Activated naive CD4-positive, alpha-beta T cell treated with anti-CD3 and anti-CD28 coated beads, Interleukin-2, amount 50 U/mL, for 16 hours (primary cell): ENCODE measurements at regions not wholly inside any gene's neighbourhood (a gene's known extent, or its start where the extent isn't known, plus 50 kb on each side); places are given as distances from the start of the nearest gene placed in this dataset.
A peak's percentile ranks its signal among the peaks of the same experiment; 100 is the strongest.
"Not testable (repeated sequence)": the region's sequence is repeated elsewhere in the genome, so short reads cannot be mapped to it uniquely, and the experiment has no call there.

Source experiments
- DNase-seq: peaks from one replicate; pipeline ENCODE4 v3.0.0-alpha.2; 2020

DNA sequence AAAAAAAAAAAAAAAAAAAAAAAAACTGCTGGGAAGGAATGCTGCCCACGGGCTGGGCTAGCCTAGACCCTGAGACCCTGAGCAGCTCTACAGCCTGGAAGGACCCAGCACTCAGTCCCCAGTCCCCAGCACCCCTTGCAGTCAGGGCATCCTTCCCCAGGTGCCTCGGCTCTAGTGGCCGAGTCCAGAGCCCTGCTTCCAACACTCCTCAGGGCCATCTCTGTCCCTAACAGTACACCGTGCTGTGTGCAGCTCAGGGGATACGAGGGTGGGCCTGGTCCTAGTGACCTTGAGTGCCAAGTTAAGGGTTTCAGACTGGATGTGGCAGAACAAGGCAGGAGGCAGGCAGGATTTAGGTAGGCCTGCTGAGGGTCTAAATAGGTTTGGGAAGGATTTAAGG, 50.2 kb upstream of the LRP8 start:
- no peak for DNase-seq

DNA sequence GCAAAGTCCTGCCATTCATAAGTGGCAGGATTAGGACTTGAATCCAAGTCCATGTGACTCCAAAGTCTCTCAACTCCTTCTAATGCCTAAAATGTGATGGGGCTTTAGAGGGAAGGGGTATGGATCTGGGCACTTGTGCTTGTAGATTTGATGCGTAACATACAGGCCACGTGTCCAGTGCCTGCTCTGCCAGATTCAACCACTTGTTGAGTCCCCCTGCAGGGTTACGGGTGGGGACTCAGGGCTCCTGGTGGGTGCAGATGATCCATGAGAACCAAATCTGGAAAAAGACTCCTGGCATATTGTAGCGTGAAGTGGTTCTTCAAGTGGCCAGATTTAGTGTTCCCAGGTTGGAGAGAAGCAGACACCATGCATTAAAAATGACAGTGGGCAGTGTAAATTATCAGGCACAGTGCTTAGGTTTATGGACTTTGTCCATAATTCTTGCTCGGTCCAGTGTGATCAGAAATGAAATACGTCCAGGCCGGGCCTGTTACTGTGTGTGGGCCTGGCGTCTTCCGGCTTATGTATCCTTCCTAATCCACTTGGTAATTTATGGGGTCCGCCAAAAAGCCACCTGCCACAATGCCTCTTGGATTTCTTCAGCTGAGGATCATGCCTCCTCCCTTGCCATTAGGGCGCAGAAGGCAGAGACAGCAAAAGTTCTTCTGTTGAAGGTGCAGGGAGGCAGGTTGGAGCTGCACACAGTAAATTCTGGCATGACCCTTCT, 51.2 kb upstream of the LRP8 start:
- no peak for DNase-seq

DNA sequence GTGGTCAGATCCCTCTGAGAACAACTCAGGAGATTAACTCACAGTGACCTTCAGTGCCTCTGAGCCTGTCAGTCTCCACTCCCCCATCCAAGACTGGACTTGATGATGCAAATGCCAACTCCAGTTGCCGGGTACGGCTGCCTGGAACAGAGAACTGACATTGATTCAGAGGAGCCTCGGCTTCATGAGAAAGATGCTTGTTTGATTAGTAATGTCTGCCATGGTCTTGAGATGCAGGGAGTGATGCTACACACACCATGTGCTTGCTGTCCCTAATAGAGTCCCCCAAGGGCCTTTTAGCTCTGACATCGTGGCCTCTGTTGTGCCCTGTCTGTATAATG, 51.8 kb upstream of the LRP8 start:
- DNase-seq: no peak

DNA sequence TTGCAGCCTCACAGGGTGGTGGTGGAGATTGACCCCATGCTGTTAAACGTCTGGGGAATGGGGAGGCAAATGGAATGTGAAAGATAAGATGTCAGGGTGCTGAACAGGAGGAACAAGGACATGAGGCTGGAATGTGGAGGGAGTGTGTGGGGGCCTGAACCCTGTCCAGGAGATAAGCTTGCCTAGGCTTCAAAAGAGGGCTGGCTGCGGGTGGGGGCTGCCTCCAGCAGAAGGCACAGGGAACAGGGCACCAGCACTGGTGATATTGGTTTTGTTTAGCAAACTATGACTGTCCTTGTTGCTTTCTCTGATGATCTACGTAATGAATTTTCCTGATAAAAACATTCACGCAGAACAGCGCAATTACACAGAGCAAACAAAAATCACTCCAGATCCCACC, 52.4 kb upstream of the LRP8 start:
- DNase-seq: no peak

DNA sequence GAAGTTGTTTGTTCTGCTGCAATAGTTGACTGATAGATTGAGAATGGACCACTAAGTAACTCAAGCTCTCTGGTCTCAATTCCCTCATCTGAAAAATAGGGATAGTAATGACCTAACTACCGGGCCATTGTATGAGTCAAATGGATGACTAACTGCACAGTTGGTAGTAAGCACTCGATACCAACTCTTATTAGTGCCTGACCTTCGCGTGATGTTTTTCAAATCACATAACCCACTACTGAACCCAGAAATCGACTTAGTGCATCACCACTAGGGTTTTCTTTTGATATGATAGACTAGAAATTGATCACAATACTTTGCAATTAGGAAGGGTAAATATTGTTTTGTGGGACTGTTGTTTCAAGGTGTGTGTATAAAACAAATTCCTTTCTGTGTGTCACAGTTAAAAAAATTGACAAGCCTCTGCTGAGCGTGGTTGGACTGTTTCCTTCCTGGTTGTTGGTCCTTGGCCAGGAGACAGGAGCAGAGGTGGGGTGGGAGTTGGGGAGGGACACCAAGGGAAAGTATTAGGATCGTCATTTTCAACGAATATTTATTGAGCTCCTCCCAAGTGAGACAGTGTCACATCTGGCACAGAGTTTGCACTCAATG, 54.0 kb upstream of the LRP8 start:
- no peak for DNase-seq

DNA sequence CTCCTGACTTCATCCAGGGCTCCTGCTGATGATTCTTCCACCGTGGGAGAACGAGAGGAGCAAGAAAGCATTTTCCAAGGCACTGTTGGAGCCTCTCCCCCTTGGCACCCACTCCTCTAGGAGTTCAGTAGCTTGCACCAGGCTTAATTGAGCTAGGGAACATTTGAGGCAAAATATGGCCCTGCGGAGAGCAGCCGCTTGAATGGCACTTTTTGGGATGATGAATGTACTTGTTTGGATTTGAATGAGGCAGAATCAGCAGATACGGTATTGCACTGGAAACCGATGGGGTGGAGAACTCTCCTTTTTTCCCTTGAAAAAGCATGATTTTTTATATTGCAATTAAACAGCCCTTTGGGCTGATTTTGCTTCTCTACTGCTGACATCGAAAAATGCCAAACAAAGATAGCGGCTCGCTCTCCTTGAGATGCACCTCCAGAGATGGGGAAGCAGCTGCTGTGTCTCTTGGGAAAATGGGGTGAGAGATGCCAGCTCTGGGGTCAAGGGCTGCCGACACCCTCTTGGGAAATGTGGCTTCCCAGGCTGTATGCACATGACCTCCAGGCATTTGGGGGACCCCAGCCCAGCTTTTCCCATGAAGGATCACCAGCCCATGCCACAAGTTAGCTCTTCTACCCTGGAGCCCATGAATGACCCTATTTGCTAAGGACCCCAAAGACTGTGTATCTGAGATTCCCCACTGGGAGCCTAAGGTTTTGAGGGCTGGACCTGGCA, 55.4 kb upstream of the LRP8 start:
- no peak for DNase-seq

DNA sequence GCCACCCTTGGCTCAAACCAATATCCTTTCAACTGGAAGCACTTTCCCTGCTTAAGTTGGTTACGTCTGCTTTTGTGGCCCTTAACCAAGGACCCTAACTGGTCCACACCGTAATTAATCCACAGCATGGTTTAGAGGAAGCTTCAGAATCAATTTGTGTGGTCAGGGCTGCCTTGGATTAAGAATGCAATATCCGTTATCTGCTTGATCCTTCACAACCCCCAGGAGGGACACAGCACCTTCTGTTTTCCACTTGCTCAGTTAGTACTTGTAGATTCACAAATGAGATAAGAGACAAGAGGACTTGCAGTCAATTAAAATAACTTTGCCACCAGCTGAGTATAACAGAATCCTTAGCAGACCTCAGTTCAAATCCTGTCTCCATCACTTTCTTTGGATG, 56.9 kb upstream of the LRP8 start:
- no peak for DNase-seq

DNA sequence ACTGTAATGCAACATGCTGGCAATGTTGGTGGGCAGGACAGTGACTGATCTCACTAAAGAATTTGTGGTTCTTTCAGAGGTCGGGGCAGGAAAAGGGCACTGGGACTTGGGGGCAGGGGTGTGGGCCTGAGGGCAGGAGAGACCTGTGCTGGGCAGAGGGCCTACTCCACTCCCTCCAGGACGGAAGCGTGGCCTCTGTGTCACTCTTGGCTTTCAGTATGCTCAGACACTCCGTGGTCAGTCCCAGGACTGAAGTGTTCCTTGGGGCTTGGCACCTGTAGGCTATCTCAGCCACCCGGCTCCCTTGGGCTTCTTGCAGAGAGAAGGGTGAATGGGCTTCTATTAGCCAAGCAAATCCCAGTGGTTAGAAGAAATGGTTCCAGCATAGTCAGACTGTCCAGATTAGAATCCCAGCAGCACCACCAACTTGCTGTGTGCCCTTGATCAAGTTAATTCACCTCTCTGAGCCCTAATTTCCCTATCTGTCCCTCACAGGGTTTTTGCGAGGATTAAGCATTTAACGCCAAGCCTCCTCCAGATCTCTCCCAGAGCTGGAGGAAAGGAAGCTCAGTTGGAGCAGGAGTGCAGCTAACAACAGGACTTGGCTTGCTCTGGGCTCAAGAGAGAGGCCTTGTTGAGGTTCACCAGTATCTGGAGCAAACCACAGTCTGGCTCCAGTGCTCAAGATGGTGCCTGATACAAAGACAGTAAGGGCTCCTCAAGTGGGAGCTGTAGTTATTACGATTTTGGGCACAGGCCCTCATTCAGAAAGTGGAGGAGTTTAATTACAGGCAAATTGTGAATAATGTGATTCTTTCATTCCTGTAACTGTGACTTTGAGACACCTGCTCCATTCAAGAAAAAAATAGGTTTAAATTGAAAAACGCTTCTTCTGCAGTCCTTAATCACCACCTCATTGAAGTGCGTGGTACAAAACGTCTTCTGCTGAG, 57.7 kb upstream of the LRP8 start:
- no peak for DNase-seq

DNA sequence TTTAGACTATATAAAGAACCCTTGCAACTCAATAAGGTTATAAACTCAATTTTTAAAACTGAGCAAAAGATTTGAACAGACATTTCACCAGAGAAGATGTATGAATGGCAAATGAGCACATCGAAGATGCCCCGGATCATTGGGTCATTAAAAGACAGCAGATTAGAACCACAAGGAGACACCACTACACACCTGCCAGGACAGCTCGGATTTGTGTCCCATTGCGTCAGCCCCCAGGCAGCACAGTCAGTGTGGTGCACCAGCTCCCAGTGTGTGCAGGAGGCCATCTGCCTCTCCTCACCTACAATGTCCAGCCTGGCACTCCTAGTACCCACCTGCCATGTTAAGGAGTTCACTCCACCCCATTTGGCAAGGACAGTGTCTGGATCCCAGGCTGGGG, 61.1 kb upstream of the LRP8 start:
- no peak for DNase-seq

DNA sequence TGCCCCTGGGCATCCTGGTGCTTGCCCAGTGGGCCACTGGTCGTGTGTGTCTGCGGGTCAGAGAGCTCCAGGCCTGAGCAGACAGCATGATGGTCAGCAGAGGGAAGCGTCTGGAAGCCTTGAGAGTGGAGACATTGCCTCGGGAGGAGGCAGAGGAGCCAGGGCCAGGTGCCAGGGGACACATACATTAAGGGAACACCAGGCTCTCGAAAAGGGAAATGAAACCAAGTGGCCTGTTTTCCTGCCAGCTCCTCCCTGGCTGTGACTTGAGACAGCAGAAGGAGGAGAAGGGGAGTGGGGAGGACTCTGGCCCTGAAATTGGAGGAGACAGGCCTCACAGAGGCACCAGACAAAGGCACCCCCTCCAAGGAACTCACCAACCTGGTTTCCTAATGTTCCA, 62.4 kb upstream of the LRP8 start:
- DNase-seq: no peak

DNA sequence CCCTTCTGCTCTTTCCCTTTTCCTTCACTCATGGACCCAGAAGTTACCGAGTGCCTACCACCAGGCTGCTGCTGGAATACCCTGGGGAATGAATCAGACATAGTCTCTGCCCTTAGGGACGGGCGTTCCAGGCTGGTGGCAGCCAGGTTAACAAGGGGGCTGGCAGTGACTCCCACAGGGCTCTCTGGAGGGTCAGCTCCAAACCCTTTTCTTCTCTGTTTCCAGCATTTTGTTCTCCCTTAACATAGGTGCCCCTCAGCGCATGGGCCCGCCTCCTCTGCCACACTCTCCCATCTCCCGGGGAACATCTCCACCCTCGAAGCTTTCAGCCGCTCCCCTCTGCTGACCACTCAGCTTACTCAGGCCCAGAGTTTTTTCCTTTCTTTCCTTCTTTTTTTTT, 62.9 kb upstream of the LRP8 start:
- DNase-seq: no peak

DNA sequence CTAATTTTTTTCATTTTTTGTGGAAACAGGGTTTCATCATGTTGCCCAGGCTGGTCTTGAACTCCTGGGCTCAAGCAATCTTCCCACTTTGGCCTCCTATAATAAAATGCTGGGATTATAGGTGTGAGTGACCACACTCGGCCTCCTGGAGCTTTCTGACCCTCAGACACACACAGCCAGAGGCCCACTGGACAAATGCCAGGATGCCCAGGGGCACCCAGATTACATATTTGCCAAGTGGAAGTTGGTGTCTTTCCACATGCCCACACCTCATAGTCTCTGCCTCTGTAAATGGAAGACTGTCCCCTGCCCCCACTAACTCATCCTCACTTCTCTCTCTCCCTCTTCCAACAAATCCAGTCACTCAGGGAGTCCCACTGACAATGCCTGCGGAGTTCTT, 63.4 kb upstream of the LRP8 start:
- no peak for DNase-seq

DNA sequence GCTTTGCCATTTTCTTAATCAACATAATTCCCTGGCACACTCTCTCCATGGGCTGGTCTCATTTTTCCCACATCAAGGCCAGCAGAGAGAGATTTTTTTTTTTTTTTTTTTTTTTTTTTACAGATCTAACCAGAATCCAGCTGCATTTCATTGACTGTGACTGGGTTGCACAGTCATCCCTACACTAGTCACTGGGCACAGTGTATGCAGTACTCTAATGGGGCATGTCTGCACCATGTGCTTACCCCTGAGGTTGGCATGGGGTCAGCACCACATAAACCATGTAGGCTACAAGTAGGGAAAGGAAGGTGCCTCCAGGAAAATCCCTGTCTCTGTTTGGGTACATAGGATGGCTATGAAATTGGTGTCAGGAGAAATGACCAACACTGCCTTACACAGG, 64.1 kb upstream of the LRP8 start:
- no peak for DNase-seq

DNA sequence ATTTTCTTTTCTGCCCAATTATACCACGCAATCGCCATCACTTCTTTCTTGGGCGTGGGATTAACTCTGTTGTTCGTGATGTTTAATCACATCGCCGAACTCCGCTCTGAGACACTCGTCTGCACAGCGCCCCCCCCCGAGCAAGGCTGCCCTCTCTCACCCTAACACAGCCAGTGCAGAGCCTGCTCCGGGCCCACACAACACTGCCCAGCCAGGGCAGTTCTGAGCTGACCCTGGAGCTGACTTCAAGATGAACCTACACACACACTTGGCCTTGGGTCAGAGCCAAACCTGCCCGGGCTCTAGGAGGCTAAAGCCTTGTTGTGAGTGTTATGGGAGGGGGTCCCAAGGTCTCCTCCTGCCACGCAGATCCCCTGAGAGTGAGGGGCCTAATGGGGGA, 64.6 kb upstream of the LRP8 start:
- DNase-seq: no peak

DNA sequence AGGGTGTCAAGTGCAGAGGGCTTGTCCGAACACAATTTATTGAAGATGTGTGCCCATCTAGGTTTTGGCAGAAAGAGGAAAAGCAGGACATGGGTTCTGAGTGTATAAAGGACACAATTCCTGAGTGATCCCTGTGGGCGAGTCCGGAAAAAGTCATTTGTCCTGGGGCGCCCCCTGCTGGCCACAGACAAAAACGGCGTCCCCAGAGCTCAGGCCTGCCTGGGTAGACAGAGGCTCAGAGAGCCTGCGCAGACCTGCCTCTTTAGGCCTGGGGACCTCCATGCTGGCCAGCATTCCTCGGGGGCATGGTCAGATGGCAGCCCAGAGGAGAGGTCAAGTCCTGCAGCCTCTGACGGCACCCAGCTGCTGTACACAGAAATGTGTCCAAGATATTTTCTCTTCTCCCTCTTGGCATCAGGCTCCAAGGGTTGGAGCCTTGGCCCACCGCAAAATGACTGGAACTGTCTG, 65.5 kb upstream of the LRP8 start:
- DNase-seq: peak; percentile 67

DNA sequence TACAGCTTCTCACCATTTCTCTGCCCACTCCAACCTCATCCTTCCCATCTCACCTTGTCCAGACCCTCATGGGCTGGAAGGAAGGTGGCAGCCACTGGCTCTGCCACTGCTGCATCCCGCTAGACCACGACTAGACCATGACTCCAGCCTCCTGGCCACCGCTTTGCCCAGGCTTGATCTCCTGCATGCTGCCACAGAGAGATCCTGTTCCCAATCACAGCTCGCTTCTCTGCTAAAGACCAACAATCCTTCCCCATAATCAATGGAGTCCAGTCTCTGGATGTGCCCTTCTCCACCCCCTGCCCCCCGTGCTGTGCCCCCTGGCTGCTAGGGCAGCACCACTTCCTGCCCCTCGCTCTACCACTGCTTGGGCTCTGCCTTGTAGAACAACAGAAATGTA, 64.9 kb upstream of the DMRTB1 start:
- no peak for DNase-seq

DNA sequence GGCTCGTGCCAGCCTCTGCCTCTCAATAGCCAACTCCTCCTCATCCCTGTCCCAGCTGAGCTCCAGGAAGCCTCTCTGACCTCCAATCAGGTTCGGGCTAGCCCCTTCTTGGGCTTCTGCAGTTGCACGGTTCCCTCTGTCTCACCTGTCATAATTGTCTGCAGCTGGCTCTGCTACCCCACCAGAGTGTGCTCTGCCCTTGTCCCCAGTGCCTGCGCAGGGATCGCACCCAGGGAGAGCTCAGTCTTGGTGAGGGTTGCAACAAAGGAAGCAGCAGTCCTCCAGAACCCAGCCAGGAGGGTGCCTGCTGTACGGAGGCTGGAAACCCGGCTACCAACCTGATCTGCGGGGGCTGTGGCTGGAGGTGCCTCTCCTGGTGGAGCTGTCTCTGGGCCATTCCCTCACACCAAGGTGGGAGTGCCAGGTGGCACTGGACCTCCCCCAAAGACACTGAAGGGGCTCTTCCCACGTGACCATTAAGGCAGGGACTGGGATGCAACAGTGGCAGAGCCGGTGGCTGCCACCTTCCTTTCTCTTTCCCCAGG, 63.5 kb upstream of the DMRTB1 start:
- DNase-seq: no peak

DNA sequence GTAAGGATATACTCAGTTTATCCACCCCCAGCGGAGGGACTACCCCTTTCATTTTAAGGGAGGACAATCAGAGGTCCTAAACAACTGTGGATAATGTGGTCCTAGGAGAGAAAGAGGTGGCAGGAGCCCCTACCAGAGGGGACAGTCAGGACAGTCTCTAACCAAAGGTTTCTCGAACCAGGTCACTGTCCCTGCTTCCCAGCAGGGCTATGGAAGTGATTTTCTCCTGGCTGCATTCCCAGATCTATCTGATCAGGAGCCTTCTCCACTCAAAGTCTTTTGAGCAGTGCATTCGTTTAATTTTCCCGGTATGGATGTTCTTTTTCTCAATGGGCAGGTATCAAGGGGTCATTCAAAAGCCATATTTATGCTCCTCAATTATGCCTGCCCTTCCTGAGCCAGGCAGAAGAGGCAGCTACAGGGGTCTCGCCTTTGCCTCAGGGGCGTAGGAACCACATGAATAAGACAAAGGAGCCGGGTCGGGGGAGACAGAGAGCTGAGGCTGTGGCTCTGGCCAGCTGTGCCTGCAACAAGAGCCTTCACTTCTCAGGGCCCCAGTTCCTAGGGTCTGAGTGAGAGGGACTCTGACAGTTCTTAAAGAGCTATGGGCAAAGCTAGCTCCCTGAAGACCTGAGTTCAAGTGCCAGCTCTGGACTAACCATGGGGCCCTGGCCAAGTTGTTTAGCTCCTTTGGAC, 62.5 kb upstream of the DMRTB1 start:
- DNase-seq: no peak

DNA sequence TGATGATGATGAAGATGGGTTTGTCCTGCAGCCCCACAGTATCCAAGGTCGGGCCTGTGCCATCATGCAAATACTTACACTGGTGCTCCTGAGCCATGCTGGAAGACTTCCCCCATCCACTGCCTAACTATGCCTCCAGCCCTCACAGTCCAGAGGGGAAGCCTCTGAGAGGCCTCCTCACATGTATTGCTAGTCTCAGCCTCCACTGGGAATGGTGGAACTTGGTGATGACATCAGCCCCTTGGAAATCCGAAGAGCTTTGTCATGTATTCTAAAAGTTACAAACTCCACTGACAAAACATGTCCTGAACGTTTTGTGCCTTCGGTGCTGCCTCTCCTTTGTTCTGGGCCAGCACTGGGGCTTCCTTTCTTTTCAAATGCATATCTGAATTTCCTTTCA, 61.1 kb upstream of the DMRTB1 start:
- no peak for DNase-seq

DNA sequence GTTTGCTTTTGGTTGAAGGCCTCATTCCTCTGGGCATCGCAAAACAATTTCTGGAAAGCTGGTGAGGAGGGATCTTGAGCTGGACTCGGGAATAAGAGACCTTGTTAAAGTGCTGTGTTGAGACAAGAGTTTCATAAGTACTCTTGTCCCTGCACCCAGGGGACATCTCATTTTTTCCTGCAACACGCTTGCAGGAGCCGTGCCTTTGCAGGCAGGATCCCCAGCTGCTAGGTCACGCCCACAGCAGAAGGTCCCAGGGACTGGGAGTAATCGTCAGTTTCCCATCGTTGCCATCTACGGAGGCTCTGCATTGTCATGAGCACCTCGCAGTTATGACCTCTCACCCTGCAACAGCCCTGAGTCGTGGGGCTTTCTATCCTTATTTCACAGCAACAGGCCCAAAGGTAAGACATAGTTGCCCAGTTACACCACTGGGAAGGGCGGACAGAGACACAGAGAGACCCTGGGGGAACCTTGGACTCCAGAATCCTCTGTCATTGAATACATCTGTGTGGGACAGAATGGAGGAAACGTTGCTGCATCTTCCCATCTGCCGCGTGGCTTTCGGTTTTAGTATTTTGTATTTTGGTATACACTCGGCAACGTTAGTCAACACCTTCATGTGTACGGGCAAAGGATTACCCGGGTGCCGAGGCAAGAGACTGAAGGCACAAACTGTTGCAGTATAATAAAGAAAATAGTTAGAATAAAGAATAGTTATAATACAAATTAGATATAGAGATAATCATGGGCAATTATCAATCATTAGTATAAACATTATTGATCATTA, 60.4 kb upstream of the DMRTB1 start:
- DNase-seq: no peak

DNA sequence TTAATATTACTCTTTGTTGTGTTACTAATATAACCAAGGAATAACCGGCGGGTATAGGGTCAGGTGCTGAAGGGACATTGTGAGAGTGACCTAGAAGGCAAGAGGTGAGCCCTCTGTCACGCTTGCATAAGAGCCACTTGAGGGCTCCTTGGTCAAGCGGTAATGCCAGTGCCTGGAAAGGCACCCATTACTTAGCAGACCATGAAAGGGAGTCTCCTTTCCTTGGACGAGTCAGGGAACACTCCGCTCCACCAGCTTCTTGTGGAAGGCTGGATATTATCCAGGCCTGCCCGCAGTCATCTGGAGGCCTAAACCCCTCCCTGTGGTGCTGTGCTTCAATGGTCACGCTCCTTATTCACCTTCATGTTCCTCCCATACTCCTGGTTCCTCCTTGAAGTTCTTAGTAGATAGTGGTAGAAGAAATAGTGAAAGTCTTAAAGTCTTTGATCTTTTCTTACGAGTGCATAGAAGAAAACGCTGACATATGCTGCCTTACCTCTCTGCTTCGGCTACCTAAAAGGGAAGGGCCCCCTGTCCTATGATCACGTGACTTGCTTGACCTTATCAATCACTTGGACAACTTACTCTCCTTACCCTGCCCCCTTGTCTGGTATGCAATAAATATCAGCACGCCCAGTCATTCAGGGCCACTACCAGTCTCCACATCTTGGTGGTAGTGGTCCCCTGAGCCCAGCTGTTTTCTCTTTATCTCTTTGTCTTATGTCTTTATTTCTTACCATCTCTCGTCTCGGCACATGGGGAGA, 59.6 kb upstream of the DMRTB1 start:
- not testable (repeated sequence) for DNase-seq
